Stimulated activated CD8-positive, alpha-beta memory T cell treated with anti-CD3 and anti-CD28 coated beads, Interleukin-4, amount 100 ng/mL, for 48 hours (primary cell): ENCODE measurements at regions not wholly inside any gene's neighbourhood (a gene's known extent, or its start where the extent isn't known, plus 50 kb on each side); places are given as distances from the start of the nearest gene placed in this dataset.

Source experiments
- DNase-seq: peaks from one replicate; pipeline ENCODE4 v3.0.0-alpha.2; 2020

- no peak for DNase-seq
Observed at GRCh38 chr2:236805800-236806531, 236.3 kb downstream of the ACKR3 start.

- no peak for DNase-seq
Observed at GRCh38 chr2:236809716-236810115, 240.1 kb downstream of the ACKR3 start.

- DNase-seq, result no peak
Observed at GRCh38 chr2:236811062-236811656, 241.5 kb downstream of the ACKR3 start.

GRCh38 chr2:236813766-236814165 lies 244.1 kb downstream of the ACKR3 start:
- no peak for DNase-seq

- DNase-seq, result no peak
Observed at GRCh38 chr2:236814593-236814992, 245.0 kb downstream of the ACKR3 start.

GRCh38 chr2:236815746-236816145 lies 246.1 kb downstream of the ACKR3 start:
- DNase-seq, result no peak

GRCh38 chr2:236816197-236817170 lies 246.9 kb downstream of the ACKR3 start:
- DNase-seq, result no peak

GRCh38 chr2:236818281-236819045 lies 248.8 kb downstream of the ACKR3 start:
- no peak for DNase-seq

GRCh38 chr2:236819275-236820002 lies 249.8 kb downstream of the ACKR3 start:
- DNase-seq, result no peak

- DNase-seq, result no peak
Observed at GRCh38 chr2:236820763-236821344, 251.2 kb downstream of the ACKR3 start.

- no peak for DNase-seq
Observed at GRCh38 chr2:236823041-236823629, 253.5 kb downstream of the ACKR3 start.

- DNase-seq, result no peak
Observed at GRCh38 chr2:236823963-236824362, 254.3 kb downstream of the ACKR3 start.

- no peak for DNase-seq
Observed at GRCh38 chr2:236824836-236825235, 255.2 kb downstream of the ACKR3 start.

- no peak for DNase-seq
Observed at GRCh38 chr2:236825989-236826510, 256.4 kb downstream of the ACKR3 start.

- DNase-seq, result no peak
Observed at GRCh38 chr2:236826606-236827156, 257.1 kb downstream of the ACKR3 start.

GRCh38 chr2:236827997-236828396 lies 257.7 kb upstream of the COPS8 start:
- no peak for DNase-seq

GRCh38 chr2:236828820-236829219 lies 256.9 kb upstream of the COPS8 start:
- DNase-seq, result no peak

GRCh38 chr2:236830926-236831325 lies 254.8 kb upstream of the COPS8 start:
- no peak for DNase-seq

- DNase-seq, result no peak
Observed at GRCh38 chr2:236831698-236832097, 254.0 kb upstream of the COPS8 start.

GRCh38 chr2:236833501-236834073 lies 252.1 kb upstream of the COPS8 start:
- DNase-seq, result no peak
